ENCODE measurements at regions not wholly inside any gene's neighbourhood (a gene's known extent, or its start where the extent isn't known, plus 50 kb on each side); places are given as distances from the start of the nearest gene placed in this dataset.

GRCh38 chr1:235059221-235059620, 69.4 kb downstream of the TOMM20 start:
- ATAC-seq (ENCODE audit: low FRiP score) (no peak), DNase-seq (ENCODE audit: low spot score) (no peak)
- TF ChIP-seq CTCF (IDR thresholded peaks at IDR 0.05), result no peak

GRCh38 chr1:235058695-235059094, 69.9 kb downstream of the TOMM20 start:
- DNase-seq (ENCODE audit: low spot score), result no peak
- no peak for ATAC-seq (ENCODE audit: low FRiP score)
- no peak for TF ChIP-seq CTCF (IDR thresholded peaks at IDR 0.05)

DNA sequence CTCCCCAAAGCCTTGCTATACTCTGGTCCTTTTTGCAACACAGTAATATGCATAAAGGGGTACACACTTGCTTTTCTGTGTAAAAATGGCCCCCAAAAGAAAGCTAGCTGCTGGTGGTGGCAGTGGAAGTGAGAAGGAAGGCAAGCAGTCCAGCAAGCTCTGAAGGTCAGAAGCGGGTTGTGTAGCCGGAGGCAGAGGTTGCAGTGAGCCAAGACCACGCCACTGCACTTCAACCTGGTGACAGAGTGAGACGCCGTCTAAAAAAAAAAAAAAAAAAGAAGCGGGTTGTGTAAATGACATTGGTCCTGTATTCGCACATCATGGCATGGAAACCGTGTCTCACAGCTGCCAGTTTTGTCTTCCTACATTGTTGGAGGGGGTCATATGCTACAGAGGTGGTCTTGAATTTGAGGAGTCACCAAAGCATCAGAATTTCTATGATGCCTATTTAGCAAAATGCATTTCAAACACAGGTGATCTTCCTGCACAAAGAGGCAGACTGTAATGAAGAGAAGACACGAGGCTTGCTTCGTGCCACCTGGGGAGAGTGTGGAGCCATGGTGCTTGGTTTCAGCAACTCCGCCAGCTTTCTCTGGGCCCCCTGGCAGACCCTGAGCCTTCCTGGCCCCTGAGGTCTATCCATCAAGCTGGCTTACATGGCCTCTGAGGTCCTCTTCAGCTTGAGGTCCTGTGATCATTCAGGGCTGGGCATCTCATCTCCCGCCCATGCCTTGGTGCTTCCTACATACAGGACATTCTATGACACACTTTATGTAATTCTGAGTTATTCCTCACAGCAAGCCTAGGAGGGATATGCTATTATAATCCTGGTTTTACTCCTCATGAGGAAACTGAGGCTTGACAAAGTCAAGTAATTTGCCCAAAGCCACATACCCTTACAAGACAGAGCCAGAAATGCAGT, 71.0 kb downstream of the TOMM20 start:
- no peak for ATAC-seq (ENCODE audit: low FRiP score)
- TF ChIP-seq CTCF (IDR thresholded peaks at IDR 0.05), result no peak
- DNase-seq (ENCODE audit: low spot score), result no peak

GRCh38 chr1:235056937-235057336, 71.7 kb downstream of the TOMM20 start:
- no peak for TF ChIP-seq CTCF (IDR thresholded peaks at IDR 0.05)
- DNase-seq (ENCODE audit: low spot score), result no peak
- no peak for ATAC-seq (ENCODE audit: low FRiP score)

DNA sequence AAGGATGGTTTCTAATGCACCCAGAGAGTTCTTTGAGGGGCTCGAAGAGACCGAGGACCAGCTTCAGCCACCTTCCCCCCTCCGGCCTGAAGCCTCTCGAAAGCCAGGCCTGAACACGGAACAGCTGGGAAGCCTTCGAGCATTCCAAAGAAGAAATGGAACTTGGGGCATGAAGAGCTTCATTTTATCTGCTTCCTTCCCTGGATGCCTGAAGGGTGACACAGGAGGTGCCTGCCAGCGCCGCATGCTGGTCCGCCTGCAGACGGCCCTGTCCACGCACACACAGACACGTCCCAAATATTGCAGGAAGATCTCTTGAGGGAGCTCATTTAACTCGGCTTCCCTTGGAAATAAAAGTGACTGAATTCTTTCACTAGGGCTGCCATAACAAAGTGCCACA, 73.7 kb downstream of the TOMM20 start:
- ATAC-seq (ENCODE audit: low FRiP score) (no peak), DNase-seq (ENCODE audit: low spot score) (no peak)
- no peak for TF ChIP-seq CTCF (IDR thresholded peaks at IDR 0.05)

GRCh38 chr1:235054466-235054865, 74.2 kb downstream of the TOMM20 start:
- ATAC-seq (ENCODE audit: low FRiP score) (no peak), DNase-seq (ENCODE audit: low spot score) (no peak)

More at GRCh38 chr1:235054466-235054865, 74.2 kb downstream of the TOMM20 start:
- no peak for TF ChIP-seq CTCF (IDR thresholded peaks at IDR 0.05)
